ENCODE measurements at regions not wholly inside any gene's neighbourhood (a gene's known extent, or its start where the extent isn't known, plus 50 kb on each side); places are given as distances from the start of the nearest gene placed in this dataset.

DNA sequence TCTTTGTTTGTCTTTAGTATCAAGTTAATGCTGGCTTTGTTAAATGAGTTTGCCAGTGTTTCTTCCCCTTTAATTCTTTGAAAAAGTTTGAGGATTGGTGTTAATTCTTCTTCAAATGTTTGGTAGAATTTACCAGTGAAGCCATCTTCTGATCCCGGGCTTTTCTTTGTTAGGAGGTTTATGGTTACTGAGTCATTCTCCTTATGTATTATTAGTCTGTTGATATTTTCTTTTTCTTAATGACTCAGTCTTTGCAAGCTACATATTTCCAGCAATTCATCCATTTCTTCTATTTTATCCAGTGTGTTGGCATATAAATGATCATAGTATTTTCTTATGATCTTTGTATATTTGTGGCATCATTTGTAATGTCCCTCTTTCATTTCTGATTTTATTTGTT lies 74.5 kb upstream of the SPINK5 start:
- Histone ChIP-seq H3K4me1 (peaks cover 0 to 55% (median 0%) of the 10 kb centered on the region in 3 donors), H3K36me3 (no peaks in the 10 kb centered on the region), H3K27me3 (no peaks in the 10 kb centered on the region), H3K9me3 (no peaks in the 10 kb centered on the region), H3K27ac (peak overlapping the region in 3 of 4 donors; percentile 9 to 52 (median 30)), H3K4me3 (no peak overlapping the region)
- WGBS, 2 donors: 32 to 35% methylated on average over 1 of the region's 1 CpG
- DNase-seq: no peak
- intact Hi-C loops (cut with DNase I): no loop called here
- no peak for TF ChIP-seq POLR2A (IDR thresholded peaks at IDR 0.05)
- TF ChIP-seq, protein P1, sequence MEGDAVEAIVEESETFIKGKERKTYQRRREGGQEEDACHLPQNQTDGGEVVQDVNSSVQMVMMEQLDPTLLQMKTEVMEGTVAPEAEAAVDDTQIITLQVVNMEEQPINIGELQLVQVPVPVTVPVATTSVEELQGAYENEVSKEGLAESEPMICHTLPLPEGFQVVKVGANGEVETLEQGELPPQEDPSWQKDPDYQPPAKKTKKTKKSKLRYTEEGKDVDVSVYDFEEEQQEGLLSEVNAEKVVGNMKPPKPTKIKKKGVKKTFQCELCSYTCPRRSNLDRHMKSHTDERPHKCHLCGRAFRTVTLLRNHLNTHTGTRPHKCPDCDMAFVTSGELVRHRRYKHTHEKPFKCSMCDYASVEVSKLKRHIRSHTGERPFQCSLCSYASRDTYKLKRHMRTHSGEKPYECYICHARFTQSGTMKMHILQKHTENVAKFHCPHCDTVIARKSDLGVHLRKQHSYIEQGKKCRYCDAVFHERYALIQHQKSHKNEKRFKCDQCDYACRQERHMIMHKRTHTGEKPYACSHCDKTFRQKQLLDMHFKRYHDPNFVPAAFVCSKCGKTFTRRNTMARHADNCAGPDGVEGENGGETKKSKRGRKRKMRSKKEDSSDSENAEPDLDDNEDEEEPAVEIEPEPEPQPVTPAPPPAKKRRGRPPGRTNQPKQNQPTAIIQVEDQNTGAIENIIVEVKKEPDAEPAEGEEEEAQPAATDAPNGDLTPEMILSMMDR (IDR thresholded peaks at IDR 0.05): no peak

DNA sequence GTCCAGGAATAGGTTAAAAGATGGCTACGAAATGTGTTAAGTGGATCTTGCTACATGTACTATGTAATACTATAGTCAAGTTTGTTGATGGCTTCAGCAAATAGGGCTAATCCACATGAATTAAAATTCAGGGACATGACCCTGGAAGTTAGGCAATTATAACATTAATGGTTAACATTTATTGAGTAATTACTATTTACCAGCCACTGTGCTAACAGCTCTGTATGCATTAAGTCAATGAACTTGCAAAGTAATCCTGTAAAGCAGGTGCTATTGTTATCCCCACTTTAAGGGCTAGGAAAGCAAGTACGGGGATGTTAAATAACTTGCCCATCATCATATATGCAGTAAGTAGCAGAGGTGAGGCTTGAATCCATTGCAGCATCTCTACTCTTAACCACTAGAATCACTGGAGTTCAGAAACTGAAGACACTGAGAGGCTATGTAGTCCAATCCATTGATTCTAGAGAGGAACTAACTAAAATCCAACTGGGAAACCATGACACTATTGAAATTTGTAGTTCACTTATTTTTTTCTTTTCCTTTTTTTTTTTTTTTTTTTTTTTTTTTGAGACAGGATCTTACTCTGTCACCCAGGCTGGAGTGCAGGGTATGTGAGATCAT lies 77.5 kb upstream of the SPINK5 start:
- TF ChIP-seq, protein P1 (IDR thresholded peaks at IDR 0.05): no peak
- TF ChIP-seq POLR2A (IDR thresholded peaks at IDR 0.05): no peak
- peak overlapping the region in 2 of 4 donors; percentile 66 to 71 for H3K27ac ChIP-seq
- H3K9me3 ChIP-seq: no peaks in the 10 kb centered on the region
- WGBS, 2 donors: 68 to 70% methylated on average over 2 of the region's 2 CpGs
- peaks cover 0 to 78% (median 0%) of the 10 kb centered on the region in 3 donors for H3K4me1 ChIP-seq
- intact Hi-C loops (cut with DNase I): no loop called here
- H3K27me3 ChIP-seq: no peaks in the 10 kb centered on the region
- no peak for DNase-seq
- H3K4me3 ChIP-seq: no peak overlapping the region
- H3K36me3 ChIP-seq: no peaks in the 10 kb centered on the region

DNA sequence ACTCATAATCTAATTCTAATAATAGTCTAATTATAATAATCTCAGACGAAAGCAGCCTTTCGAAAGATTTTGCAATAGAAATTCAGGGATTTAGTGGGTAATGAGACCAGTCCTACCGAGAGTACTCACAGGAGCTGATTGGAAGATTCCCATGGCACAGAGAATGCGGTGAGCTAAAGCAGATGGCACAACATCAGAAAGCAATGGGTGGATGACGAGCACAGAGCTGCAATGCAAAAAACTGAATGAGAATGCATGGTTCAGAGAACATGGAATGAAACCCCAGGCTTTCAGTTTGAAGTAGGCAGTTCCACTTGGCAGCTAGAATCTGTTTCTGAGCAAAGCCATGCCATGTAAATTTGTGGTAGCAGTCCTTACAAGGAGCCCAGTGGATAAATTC lies 78.2 kb upstream of the SPINK5 start:
- intact Hi-C loops (cut with DNase I): no loop called here
- Histone ChIP-seq H3K4me1 (peaks cover 0 to 85% (median 0%) of the 10 kb centered on the region in 3 donors), H3K27ac (peak overlapping the region in 3 of 4 donors; percentile 10 to 71 (median 66)), H3K9me3 (no peaks in the 10 kb centered on the region), H3K36me3 (no peaks in the 10 kb centered on the region), H3K4me3 (no peak overlapping the region), H3K27me3 (no peaks in the 10 kb centered on the region)
- TF ChIP-seq POLR2A (IDR thresholded peaks at IDR 0.05): no peak
- TF ChIP-seq, protein P1 (IDR thresholded peaks at IDR 0.05): no peak
- 45 to 59% methylated on average over 5 of the region's 5 CpGs for WGBS, 2 donors
- no peak for DNase-seq

DNA sequence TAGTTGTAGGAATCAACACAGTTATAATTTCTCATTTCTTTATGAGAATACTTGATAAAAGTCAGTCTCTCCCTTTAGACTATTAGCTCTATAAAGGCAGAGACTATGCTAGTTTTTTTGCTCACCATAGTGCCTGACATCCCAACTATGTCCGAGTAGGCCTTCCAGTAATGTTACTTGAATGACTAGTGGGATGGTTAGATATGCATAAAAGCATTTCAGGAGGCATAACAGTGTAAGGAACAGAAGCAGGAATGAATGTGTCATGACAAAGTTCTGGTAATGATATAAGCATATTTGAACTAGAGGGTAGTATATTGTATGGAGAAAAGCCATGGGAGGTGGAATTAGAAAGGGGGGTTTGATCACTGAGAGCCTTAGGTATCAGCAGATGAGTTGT lies 77.4 kb upstream of the C5orf46 start:
- Histone ChIP-seq H3K27me3 (no peaks in the 10 kb centered on the region), H3K4me3 (no peak overlapping the region), H3K9me3 (no peaks in the 10 kb centered on the region), H3K27ac (peak overlapping the region in 2 of 4 donors; percentile 6 to 83), H3K4me1 (peaks cover 0 to 86% (median 0%) of the 10 kb centered on the region in 3 donors), H3K36me3 (no peaks in the 10 kb centered on the region)
- no peak for TF ChIP-seq POLR2A (IDR thresholded peaks at IDR 0.05)
- TF ChIP-seq, protein P1 (IDR thresholded peaks at IDR 0.05): no peak
- no peak for DNase-seq
- intact Hi-C loops (cut with DNase I): no loop called here
- WGBS, 2 donors: 73 to 91% methylated on average over 1 of the region's 1 CpG

DNA sequence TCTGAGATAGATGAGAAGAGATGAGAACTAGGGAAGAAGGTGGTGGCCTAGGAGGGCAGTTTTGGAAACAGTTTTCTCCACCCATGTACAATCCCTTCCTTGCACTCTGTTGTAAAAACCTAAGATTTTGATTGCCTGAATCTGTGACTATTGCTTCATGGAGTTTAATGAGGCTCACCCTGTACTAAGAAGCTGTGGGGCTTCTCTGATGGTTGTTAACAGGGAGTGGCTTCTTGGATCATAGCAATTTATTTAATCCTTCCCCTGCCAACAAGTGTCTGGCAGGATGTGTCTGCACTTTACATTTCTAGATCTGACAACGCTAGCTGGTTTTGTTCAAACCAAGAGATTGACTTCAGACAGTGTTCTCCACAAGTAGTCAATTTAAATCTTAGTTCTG lies 74.7 kb upstream of the C5orf46 start:
- 29 to 62% methylated on average over 1 of the region's 1 CpG for WGBS, 2 donors
- Histone ChIP-seq H3K4me3 (no peak overlapping the region), H3K27ac (peak overlapping the region; percentile 64 to 83 (median 73)), H3K27me3 (no peaks in the 10 kb centered on the region), H3K36me3 (no peaks in the 10 kb centered on the region), H3K9me3 (no peaks in the 10 kb centered on the region), H3K4me1 (peaks cover 0 to 64% (median 0%) of the 10 kb centered on the region in 3 donors)
- DNase-seq: no peak
- intact Hi-C loops (cut with DNase I): no loop called here
- TF ChIP-seq, protein P1 (IDR thresholded peaks at IDR 0.05): no peak
- no peak for TF ChIP-seq POLR2A (IDR thresholded peaks at IDR 0.05)
